Nephron progenitor cell (in vitro differentiated cells): ENCODE measurements at regions not wholly inside any gene's neighbourhood (a gene's known extent, or its start where the extent isn't known, plus 50 kb on each side); places are given as distances from the start of the nearest gene placed in this dataset.

Experiments
- DNase-seq: peaks from one replicate; pipeline ENCODE4 v3.0.0; 2021
- H3K27ac Mint-ChIP-seq: 2 replicates; pipeline ENCODE4 v1.8.0; 2021; ENCODE audit warnings: mild to moderate bottlenecking, moderate library complexity, mixed read lengths
- H3K27me3 Mint-ChIP-seq: 2 replicates; pipeline ENCODE4 v1.8.0; 2021; ENCODE audit warnings: mild to moderate bottlenecking, low read depth, mixed read lengths; ENCODE audit not compliant: poor library complexity
- H3K36me3 Mint-ChIP-seq: 2 replicates; pipeline ENCODE4 v1.8.0; 2021; ENCODE audit warnings: low read depth, mixed read lengths
- H3K4me1 Mint-ChIP-seq: 2 replicates; pipeline ENCODE4 v1.8.0; 2021; ENCODE audit warnings: mixed read lengths
- H3K4me3 Mint-ChIP-seq: 2 replicates; pipeline ENCODE4 v1.8.0; 2021; ENCODE audit warnings: mild to moderate bottlenecking, moderate library complexity, mixed read lengths
- H3K9me3 Mint-ChIP-seq: 2 replicates; pipeline ENCODE4 v1.8.0; 2021; ENCODE audit warnings: mild to moderate bottlenecking, moderate library complexity, mixed read lengths
- TF ChIP-seq, protein P1 (sequence below): fragments of 200-600 bp; sonication (generic); IDR thresholded peaks from 2 replicates; pipeline ENCODE4 v1.5.0; 2021; ENCODE audit warnings: antibody characterized with exemption

DNA sequence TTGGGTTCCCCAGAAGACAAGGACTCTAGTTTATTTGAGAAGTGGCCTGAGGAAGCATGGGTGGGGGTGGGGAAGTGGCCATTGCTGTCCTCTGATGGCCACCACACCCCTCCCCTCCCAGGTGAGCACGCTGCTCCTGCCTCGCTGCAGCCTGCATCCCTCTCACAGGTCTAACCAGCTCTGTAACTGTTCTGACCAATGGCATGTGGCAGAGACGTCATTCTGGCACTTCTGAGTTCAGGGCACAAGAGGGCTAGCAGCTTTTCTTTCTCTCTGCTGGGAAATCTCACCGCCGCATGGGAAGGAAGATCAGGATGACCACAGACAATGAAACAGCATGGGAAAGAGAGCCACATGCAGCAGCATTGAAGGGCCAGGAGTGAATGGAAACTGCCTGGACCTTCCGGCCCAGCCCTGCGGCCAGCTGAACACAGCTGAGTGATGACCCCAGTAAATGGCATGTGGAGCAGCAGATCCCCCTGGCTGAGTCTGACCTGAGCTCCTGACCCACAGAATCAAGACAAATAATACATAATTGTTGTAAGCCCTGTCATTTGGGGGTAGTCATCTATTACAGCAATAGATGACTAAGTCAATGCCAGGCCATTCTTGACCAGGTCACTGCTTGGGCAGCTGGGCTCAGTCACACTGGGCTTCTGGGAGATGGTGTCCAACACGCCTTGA, 179.8 kb downstream of the LINC00237 start:
- Mint-ChIP-seq H3K4me3 (no peak overlapping the region), H3K27me3 (peaks cover 14% of the 10 kb centered on the region), H3K27ac (no peak overlapping the region), H3K36me3 (no peaks in the 10 kb centered on the region), H3K4me1 (no peaks in the 10 kb centered on the region), H3K9me3 (peaks cover 5% of the 10 kb centered on the region)
- no peak for DNase-seq
- TF ChIP-seq, protein P1, sequence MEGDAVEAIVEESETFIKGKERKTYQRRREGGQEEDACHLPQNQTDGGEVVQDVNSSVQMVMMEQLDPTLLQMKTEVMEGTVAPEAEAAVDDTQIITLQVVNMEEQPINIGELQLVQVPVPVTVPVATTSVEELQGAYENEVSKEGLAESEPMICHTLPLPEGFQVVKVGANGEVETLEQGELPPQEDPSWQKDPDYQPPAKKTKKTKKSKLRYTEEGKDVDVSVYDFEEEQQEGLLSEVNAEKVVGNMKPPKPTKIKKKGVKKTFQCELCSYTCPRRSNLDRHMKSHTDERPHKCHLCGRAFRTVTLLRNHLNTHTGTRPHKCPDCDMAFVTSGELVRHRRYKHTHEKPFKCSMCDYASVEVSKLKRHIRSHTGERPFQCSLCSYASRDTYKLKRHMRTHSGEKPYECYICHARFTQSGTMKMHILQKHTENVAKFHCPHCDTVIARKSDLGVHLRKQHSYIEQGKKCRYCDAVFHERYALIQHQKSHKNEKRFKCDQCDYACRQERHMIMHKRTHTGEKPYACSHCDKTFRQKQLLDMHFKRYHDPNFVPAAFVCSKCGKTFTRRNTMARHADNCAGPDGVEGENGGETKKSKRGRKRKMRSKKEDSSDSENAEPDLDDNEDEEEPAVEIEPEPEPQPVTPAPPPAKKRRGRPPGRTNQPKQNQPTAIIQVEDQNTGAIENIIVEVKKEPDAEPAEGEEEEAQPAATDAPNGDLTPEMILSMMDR = no peak

DNA sequence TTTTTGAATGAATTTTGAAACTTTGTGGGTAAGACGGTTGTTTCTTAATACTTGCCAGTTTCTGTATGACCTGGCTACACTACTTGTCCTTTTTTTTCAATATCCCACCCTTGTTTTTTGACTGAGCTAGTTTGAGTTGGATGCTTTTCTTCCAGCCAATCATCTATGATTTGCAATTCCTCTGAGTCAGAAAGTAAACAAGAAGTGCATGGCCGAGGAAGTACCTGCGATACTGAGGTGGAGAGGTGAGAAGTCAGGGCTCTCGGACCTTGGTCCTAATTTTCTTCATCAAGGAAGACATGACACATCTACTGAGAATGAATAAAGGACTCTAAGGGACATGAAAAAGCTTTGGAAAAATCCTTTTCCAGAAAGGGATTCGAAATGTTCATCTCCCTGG, 185.7 kb downstream of the LINC00237 start:
- Mint-ChIP-seq H3K4me3 (no peak overlapping the region), H3K27me3 (peaks cover 14% of the 10 kb centered on the region), H3K36me3 (no peaks in the 10 kb centered on the region), H3K27ac (no peak overlapping the region), H3K4me1 (no peaks in the 10 kb centered on the region), H3K9me3 (peaks cover 38% of the 10 kb centered on the region)
- TF ChIP-seq, protein P1 = no peak
- no peak for DNase-seq

DNA sequence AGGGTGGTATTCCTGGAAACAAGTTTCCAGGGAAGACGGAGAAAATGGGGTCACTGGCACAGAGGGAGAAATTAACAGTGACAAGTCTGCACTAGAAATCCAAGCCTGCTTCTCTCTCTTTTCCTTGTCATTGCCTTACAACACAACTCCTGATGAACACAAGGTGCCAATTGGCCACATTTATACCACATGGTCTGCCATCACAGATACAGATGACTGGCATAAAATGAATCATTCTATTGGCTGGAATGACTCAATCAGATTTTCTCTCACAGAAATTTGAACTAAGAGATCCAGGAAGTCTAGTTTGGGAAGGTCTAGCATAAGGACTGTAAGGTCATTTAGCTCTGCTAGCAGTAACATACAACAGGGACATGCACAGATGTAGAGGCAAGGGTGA, 190.3 kb downstream of the LINC00237 start:
- peaks cover 6% of the 10 kb centered on the region for H3K27me3 Mint-ChIP-seq
- no peaks in the 10 kb centered on the region for H3K36me3 Mint-ChIP-seq
- H3K27ac Mint-ChIP-seq = no peak overlapping the region
- peaks cover 10% of the 10 kb centered on the region for H3K4me1 Mint-ChIP-seq
- TF ChIP-seq, protein P1 = no peak
- no peak for DNase-seq
- peaks cover 36% of the 10 kb centered on the region for H3K9me3 Mint-ChIP-seq
- H3K4me3 Mint-ChIP-seq = no peak overlapping the region

DNA sequence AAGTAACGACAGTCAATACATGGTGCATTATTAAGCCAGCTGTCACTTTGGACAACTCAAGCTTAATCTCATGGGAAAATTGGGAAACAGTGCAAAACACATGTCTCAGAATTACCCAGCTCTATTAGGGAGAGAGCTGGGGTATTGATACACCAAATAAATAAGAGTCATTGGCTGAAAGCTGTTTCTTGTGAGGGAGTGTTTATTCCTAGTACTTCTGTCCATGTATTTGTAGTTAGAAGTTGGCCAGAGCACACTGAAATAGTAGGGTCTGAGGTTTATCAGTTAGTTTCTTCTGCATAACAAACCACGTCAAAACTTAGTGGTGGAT, 192.0 kb upstream of the RALGAPA2 start:
- H3K9me3 Mint-ChIP-seq = peaks cover 28% of the 10 kb centered on the region
- TF ChIP-seq, protein P1 = no peak
- peaks cover 10% of the 10 kb centered on the region for H3K36me3 Mint-ChIP-seq
- H3K4me1 Mint-ChIP-seq = peaks cover 7% of the 10 kb centered on the region
- no peak overlapping the region for H3K27ac Mint-ChIP-seq
- H3K4me3 Mint-ChIP-seq = no peak overlapping the region
- peaks cover 3% of the 10 kb centered on the region for H3K27me3 Mint-ChIP-seq
- no peak for DNase-seq

DNA sequence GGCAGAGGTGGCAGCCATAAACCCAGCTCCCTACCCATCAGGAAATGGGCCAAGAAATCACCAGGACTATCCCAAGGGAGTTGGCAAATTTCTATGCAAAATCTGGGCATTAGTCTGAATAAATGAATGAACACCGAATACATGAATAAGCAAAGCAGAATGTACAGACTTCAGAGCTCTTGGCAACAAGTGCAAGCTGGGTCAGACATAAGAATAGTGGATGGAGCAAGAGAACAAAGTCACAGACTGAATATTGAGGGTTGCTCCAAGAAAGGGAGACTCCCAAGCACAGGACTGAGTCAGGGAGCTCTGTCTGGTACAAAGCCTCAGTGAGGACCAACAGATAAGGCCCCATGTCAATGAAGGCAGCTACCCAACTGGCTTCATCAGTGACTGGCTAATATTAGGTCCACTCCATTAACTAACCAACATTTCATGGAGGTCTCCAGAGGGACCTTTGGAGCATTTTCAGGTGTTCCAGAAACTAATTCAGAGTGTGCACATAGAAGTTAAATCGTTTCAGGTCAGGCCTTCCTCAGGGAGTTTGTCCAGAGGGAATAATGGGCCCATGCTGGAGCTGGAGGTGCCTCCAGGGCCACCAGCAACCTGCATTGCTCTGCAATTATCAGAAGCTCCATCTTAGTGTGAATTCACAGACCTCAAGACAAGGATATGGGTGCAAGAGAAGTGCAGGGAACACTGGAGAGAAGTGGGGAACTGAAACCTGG, 191.5 kb upstream of the RALGAPA2 start:
- peaks cover 10% of the 10 kb centered on the region for H3K36me3 Mint-ChIP-seq
- H3K4me3 Mint-ChIP-seq = no peak overlapping the region
- TF ChIP-seq, protein P1 = no peak
- no peak overlapping the region for H3K27ac Mint-ChIP-seq
- peaks cover 3% of the 10 kb centered on the region for H3K27me3 Mint-ChIP-seq
- peaks cover 24% of the 10 kb centered on the region for H3K9me3 Mint-ChIP-seq
- no peak for DNase-seq
- peaks cover 4% of the 10 kb centered on the region for H3K4me1 Mint-ChIP-seq

DNA sequence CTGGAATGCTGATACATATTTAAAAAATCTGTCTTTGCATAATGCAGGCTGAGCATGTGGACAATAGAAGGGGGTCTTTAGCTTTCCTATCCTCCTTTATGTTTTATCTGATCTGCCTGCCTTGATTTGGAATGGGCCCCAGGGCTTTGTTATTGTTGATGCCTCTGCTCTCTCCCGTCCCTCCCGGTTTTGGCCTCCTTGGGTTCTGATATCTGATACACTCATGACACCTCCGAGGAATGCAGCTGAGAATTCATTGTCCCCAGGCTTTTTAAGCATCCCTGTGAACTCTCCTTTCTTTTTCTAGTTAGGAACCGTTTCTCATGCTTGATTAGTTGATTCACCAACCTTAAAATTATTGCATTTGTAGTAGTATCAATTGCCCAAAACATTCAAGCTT, 185.5 kb upstream of the RALGAPA2 start:
- Mint-ChIP-seq H3K9me3 (peaks cover 20% of the 10 kb centered on the region), H3K36me3 (peaks cover 5% of the 10 kb centered on the region), H3K4me1 (peaks cover 45% of the 10 kb centered on the region), H3K4me3 (no peak overlapping the region), H3K27me3 (peaks cover 3% of the 10 kb centered on the region), H3K27ac (no peak overlapping the region)
- DNase-seq = peak; percentile 21
- TF ChIP-seq, protein P1 = no peak
